Uterus (tissue), 3 donors: ENCODE measurements at regions not wholly inside any gene's neighbourhood (a gene's known extent, or its start where the extent isn't known, plus 50 kb on each side); places are given as distances from the start of the nearest gene placed in this dataset.

ENCODE experiments used
- DNase-seq, 2 donors: peaks; one replicate each; pipeline ENCODE4 v3.0.0-alpha.2; 2019 to 2020
- H3K27ac ChIP-seq, 2 donors: fragments of 200-600 bp; sonication (generic); 1 replicate in 1 of 2; 2 replicates in 1 of 2; pipeline ENCODE4 v1.5.1; 2016 to 2018
- H3K27me3 ChIP-seq, 2 donors: fragments of 200-600 bp; sonication (generic); one replicate each; pipeline ENCODE4 v1.5.1; 2018 to 2019; ENCODE audit warnings: control low read depth in 1 of 2
- H3K36me3 ChIP-seq, 2 donors: fragments of 200-600 bp; sonication (generic); one replicate each; pipeline ENCODE4 v1.5.1; 2019; ENCODE audit warnings: control low read depth in 1 of 2
- H3K4me1 ChIP-seq, 2 donors: fragments of 200-600 bp; sonication (generic); one replicate each; pipeline ENCODE4 v1.5.1; 2018 to 2019; ENCODE audit warnings: control low read depth in 1 of 2
- H3K4me3 ChIP-seq, 2 donors: fragments of 200-600 bp; sonication (generic); 1 replicate in 1 of 2; 2 replicates in 1 of 2; pipeline ENCODE4 v1.5.1; 2018 to 2019; ENCODE audit warnings: mild to moderate bottlenecking in 1 of 2
- H3K9me3 ChIP-seq, 2 donors: fragments of 200-600 bp; sonication (generic); one replicate each; pipeline ENCODE4 v1.5.1; 2019; ENCODE audit warnings: control low read depth in 1 of 2
- CTCF ChIP-seq, 4 experiments: fragments of 200-600 bp in 2 of 4; fragments of 450-650 bp in 2 of 4; sonication (generic) in 2 of 4; IDR thresholded peaks; one replicate each; pipeline ENCODE4 v1.5.1; 2016 to 2019; ENCODE audit warnings: antibody characterized with exemption in 4 of 4, mild to moderate bottlenecking in 2 of 4, moderate library complexity in 1 of 4
- POLR2A ChIP-seq, 2 donors: fragments of 450-650 bp; IDR thresholded peaks; one replicate each; pipeline ENCODE4 v1.6.1; 2016; ENCODE audit warnings: antibody characterized with exemption in 2 of 2, mild to moderate bottlenecking in 1 of 2, moderate library complexity in 1 of 2
- intact Hi-C: fragments of 100-400 bp; cut with DNase I; formaldehyde crosslinking; loops from one replicate; pipeline ENCODE4 v1.15.1; 2023; ENCODE audit warnings: low total_unique reads
- donor health status: DM: yes; HTN: yes; CAD: no.

GRCh38 chr3:28637742-28638141 is 289.1 kb upstream of the AZI2 start:
- Histone ChIP-seq H3K9me3 (no peaks in the 10 kb centered on the region), H3K4me3 (no peak overlapping the region)

GRCh38 chr3:28645149-28645548 is 296.5 kb upstream of the AZI2 start:
- intact Hi-C loops = no loop called here
- no peaks in the 10 kb centered on the region for H3K9me3 ChIP-seq
- DNase-seq = no peak
- H3K4me1 ChIP-seq = no peaks in the 10 kb centered on the region
- TF ChIP-seq CTCF (IDR thresholded peaks at IDR 0.05) (no peak), POLR2A (IDR thresholded peaks at IDR 0.05) (no peak)
- H3K27me3 ChIP-seq = no peaks in the 10 kb centered on the region
- no peaks in the 10 kb centered on the region for H3K36me3 ChIP-seq
- H3K4me3 ChIP-seq = no peak overlapping the region
- no peak overlapping the region for H3K27ac ChIP-seq

More at GRCh38 chr3:28637742-28638141, 289.1 kb upstream of the AZI2 start:
- H3K27ac ChIP-seq = no peak overlapping the region
- intact Hi-C loops = no loop called here
- no peaks in the 10 kb centered on the region for H3K27me3 ChIP-seq
- no peak for TF ChIP-seq CTCF (IDR thresholded peaks at IDR 0.05)
- no peak for TF ChIP-seq POLR2A (IDR thresholded peaks at IDR 0.05)
- H3K36me3 ChIP-seq = no peaks in the 10 kb centered on the region
- no peaks in the 10 kb centered on the region for H3K4me1 ChIP-seq
- DNase-seq = no peak

- H3K9me3 ChIP-seq = no peaks in the 10 kb centered on the region
- intact Hi-C loops = no loop called here
- DNase-seq = no peak
- no peaks in the 10 kb centered on the region for H3K4me1 ChIP-seq
- TF ChIP-seq POLR2A (IDR thresholded peaks at IDR 0.05) (no peak), CTCF (IDR thresholded peaks at IDR 0.05) (no peak)
- no peak overlapping the region for H3K4me3 ChIP-seq
- no peaks in the 10 kb centered on the region for H3K36me3 ChIP-seq
- no peak overlapping the region for H3K27ac ChIP-seq
- no peaks in the 10 kb centered on the region for H3K27me3 ChIP-seq
These were observed 297.8 kb upstream of the AZI2 start for GRCh38 chr3:28646435-28646834.

GRCh38 chr3:28649266-28649665 is 300.6 kb upstream of the AZI2 start:
- no peak for DNase-seq
- no peak for TF ChIP-seq CTCF (IDR thresholded peaks at IDR 0.05)
- TF ChIP-seq POLR2A (IDR thresholded peaks at IDR 0.05) = no peak
- Histone ChIP-seq H3K4me3 (no peak overlapping the region), H3K9me3 (no peaks in the 10 kb centered on the region), H3K4me1 (no peaks in the 10 kb centered on the region), H3K36me3 (no peaks in the 10 kb centered on the region), H3K27me3 (no peaks in the 10 kb centered on the region), H3K27ac (no peak overlapping the region)
- intact Hi-C loops = no loop called here

GRCh38 chr3:28651159-28651558 is 302.5 kb upstream of the AZI2 start:
- no peak for TF ChIP-seq POLR2A (IDR thresholded peaks at IDR 0.05)
- TF ChIP-seq CTCF (IDR thresholded peaks at IDR 0.05) = no peak
- no peaks in the 10 kb centered on the region for H3K9me3 ChIP-seq
- no peaks in the 10 kb centered on the region for H3K27me3 ChIP-seq
- no peak for DNase-seq
- no peak overlapping the region for H3K4me3 ChIP-seq
- H3K36me3 ChIP-seq = no peaks in the 10 kb centered on the region
- H3K27ac ChIP-seq = no peak overlapping the region
- intact Hi-C loops = no loop called here
- H3K4me1 ChIP-seq = no peaks in the 10 kb centered on the region
